GM21737 (cell line): ENCODE measurements at regions not wholly inside any gene's neighbourhood (a gene's known extent, or its start where the extent isn't known, plus 50 kb on each side); places are given as distances from the start of the nearest gene placed in this dataset.
"Not testable (repeated sequence)": the region's sequence is repeated elsewhere in the genome, so short reads cannot be mapped to it uniquely, and the experiment has no call there.

Experiments
- ATAC-seq: cut with Tn5 transposase; IDR thresholded peaks from one replicate; pipeline ENCODE4 v1.9.1; 2021; ENCODE audit warnings: mild to moderate bottlenecking, moderate library complexity; ENCODE audit not compliant: unreplicated experiment

- ATAC-seq, result not testable (repeated sequence)
Measured at GRCh38 chr5:25238720-25239119, 593.9 kb upstream of the CDH10 start.

DNA sequence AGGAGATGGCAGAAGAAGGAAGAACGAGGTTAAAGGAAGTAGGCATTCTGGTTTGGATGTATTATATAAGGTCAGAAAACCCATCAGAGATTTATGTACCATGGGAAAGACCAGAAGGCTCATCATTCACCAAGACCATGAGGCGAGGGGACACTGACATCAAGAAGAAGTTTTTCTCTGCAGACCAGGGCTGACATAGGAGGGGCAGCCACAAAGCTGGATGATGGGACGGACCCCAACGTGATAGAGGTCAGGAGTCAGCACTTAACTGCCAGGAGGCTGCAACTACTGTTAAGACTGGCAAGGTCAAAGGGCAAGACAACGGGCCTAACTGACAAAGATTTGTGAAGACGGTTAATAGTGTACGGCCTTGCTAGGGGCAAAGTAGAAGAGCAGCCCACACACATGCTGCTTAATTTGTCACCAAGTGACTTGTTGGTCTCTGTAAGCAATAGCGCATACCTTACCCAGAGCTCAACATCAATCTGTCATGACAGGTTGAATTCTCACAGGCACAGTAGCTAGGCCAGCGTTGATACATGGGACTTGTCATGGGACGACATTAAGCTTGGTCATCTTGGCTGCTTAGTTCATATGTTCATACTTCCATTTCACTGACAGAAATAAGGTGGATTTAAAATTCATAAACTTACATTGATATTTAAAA lies 579.7 kb upstream of the CDH10 start:
- ATAC-seq, result no peak

DNA sequence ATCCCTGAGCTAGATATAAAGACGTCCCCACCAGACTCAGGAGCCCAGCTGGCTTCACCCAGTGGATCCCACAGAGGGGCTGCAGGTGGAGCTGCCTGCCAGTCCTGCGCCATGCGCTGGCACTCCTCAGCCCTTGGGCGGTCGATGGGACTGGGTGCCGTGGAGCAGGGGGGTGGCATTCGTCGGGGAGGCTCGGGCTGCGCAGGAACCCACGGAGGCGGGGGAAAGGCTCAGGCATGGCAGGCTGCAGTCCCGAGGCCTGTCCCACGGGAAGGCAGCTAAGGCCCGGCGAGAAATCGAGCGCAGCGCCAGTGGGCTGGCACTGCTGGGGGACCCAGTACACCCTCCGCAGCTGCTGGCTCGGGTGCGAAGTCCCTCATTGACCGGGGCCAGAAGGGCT lies 555.1 kb upstream of the CDH10 start:
- not testable (repeated sequence) for ATAC-seq

DNA sequence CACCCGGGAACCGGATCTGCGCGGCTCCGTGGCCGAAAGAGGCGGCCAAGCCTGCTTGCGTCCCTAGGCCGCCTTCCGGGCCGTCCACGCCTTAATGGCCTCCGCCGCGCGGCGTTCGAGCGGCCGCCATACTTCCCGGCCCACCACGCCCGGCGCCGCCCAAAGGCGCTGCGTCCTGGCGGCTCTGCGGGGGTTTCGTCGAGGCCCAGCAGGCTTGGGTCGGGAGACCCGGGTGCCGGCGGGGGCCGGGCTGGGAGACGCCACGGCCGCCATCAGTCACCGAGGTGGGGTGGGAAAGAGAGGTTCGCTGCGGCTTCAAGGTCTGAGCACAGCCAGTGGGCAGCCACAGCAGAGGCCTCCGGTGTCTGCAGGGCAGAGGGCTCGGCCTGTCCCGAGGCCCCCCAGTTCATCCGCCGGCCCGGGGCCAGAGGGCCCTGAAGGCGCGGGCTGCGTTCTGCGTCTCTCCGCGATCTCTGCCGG lies 545.8 kb upstream of the CDH10 start:
- no peak for ATAC-seq

DNA sequence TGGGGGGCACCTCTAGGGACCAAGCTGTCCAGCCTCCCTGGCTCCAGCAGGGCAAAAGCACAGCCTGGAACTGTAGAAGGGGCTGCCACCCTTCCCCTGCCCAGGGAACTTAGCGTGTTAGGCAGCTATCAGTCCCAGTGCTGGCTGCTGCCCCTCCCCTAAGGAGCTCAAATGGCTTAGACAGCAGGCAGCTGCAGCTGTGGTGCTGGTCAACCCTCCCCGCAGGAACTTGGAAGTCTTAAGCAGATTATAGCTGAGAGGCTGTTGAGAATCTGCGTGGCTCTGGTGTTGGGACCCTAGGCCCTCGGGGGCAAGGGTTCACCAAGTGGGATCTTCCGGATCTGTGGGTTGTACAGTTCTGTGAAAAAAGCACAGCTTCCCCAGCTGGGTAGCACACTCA lies 536.5 kb upstream of the CDH10 start:
- no peak for ATAC-seq

DNA sequence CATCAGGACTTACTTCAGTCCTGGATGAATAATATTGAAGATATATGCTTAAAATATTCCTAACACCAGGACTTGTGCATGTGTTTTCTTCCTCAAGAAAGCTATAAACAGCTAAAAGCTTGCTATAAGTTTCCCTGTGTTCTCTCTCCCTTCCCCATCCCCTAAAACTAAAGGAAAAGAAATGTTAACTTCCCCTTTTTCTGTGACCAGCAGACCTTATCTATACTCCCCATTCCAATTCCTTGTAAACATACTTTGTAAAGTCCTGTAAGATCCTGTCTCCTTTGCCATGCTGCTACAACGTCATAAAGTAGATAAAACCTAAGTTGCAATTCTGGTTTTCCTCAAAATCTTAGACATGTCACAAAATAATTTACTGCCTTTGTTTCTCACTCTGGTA lies 517.8 kb upstream of the CDH10 start:
- ATAC-seq, result not testable (repeated sequence)

DNA sequence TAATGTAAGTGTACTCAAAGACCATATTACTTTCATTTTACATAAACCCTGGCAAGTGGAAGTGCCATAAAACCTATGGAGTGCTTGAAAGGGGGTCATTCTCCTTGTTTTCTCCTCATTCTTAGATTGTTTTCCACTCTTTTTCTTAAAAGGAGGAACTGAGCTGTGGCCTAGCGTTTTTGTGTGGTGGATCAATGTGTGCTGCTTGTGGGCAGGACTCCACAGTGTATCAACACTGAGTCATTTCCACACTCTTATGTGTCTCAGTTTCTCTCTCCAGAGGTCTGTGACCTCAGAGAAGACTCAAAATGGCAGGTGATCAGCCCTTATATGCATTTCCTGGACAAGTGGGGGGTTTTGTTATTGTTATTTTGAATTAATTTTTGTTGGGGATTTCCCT lies 516.1 kb upstream of the CDH10 start:
- no peak for ATAC-seq

GRCh38 chr5:25150819-25151218 lies 506.0 kb upstream of the CDH10 start:
- ATAC-seq, result no peak

DNA sequence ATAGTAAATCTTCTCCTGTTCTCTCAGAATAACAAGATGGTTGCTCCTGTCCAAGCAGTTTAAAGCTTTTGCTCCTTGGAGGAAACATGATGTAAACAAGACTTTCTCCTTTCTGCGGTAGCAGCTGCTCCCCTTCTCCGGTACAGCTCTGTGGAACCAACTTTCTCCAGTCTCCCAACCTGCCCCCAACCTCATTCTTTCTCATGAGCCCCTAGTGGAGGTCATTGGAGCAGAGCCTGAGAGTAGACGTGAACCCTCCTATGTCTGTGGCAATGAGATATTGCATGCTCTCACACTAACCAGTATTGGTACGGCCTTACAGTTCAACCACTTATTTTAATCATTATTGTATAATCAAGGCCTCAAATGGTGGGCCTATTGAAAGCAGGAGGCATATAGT lies 483.8 kb upstream of the CDH10 start:
- no peak for ATAC-seq

DNA sequence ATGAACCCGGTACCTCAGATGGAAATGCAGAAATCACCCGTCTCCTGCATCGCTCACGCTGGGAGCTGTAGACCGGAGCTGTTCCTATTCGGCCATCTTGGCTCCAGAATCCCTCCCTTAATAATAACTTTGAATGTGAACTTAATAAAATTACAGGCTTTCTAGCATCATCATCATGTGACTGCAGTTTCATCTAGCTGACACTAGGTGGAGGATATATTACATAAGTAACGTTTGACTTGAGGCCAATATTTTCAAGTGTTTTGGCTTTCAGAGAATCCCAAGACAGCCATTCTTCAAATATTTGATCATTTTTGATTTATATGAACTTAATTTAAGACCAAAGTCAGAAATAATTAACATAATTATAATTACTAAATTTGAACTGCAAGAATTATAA lies 474.9 kb upstream of the CDH10 start:
- ATAC-seq, result no peak

DNA sequence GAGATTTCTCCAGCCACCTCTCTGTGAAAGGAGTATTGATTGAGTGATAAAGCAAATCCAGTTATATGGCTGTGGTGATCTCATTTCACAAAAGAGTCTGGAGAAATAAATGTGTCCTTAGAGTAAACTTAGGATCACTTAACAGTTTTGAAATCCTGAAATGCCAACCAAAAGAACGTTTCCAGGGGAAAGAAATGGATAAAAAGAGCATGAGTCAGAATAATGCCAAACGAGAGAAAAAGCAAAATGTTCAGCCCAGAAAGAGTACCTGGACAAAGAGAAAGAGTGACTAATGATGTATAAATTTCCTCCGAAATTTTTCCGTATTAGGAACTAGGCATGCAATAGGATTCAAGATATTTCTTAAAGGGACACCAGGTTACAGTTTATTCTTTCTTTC lies 463.1 kb upstream of the CDH10 start:
- no peak for ATAC-seq

DNA sequence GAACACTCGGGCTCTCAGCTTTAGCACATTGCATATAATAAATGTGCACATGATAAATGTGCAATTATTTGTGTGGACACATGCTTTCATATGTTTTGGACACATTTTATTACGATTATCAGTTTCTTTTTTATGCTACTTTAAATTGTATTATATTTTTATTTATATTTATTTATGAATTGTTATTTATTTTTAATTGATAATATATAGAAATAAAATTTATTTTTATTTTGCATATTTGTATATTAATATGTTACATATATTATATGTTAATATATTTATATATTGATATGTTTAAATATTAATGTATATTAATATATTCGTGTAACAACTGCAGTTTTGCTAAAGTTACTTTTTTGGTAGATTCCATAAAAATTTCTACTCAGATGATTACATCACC lies 454.8 kb upstream of the CDH10 start:
- ATAC-seq, result no peak

DNA sequence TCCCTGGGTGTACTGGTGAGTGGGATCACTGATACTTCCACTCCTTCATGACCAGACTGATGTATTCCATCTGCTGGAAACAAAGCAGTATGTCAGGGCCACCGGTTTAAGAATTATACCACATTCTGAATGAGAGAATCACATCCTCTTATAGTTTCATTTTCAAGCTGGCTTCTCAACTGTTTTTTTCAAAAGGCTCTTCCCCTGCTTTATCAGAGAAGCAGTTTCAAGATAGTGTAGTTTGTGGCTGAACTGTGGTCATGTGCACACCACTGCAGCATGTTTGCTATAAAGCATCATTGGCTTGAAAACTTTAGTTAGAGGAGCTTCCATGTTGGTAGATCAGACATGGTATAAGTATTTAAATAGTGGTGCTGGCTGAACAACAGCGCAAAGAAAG lies 450.5 kb upstream of the CDH10 start:
- ATAC-seq, result no peak

DNA sequence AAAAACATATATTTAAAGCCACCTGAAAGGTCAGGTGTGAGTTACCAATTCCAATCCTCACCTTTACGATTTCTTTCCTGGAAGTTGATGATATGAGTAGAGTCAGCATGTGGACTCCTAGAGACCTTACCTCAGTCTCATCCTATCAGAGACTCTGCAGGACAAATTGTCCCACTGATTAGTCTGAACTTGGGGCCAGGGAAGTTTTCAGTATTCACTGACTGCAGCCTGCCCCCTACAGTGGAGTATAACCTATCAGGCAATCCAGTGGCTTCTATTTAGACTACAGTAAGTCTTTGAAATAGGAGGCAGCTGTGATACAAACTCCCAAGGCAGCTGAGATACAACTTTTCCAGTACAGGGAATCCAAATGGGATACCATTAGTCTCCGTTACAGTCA lies 449.4 kb upstream of the CDH10 start:
- ATAC-seq, result no peak

DNA sequence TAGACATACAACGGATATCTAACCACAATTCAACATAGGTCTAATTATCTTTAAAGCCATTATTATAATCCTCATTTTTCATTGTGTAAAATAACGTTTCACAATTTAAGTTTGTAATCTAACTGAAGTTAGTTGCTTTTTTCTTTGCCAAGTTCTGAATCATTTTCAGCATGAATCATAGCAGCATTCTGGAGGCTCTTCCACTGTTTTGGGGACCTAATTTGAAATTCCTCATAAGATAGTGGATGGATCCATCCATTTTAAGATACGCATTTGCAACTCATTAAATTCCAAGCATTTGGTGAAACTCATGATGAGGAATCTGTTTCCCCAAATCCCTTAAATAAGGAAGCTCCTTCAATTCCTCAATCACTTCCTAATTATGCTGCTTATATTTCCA lies 447.1 kb upstream of the CDH10 start:
- no peak for ATAC-seq

GRCh38 chr5:25090854-25091253 lies 446.1 kb upstream of the CDH10 start:
- ATAC-seq, result no peak

GRCh38 chr5:25090275-25090674 lies 445.5 kb upstream of the CDH10 start:
- ATAC-seq, result no peak

- ATAC-seq, result not testable (repeated sequence)
Measured at GRCh38 chr5:25088689-25089088, 443.9 kb upstream of the CDH10 start.

GRCh38 chr5:25083261-25083660 lies 438.5 kb upstream of the CDH10 start:
- ATAC-seq, result not testable (repeated sequence)

GRCh38 chr5:25066239-25066638 lies 421.5 kb upstream of the CDH10 start:
- ATAC-seq, result no peak

- no peak for ATAC-seq
Measured at GRCh38 chr5:25064306-25064705, 419.5 kb upstream of the CDH10 start.

- no peak for ATAC-seq
Measured at GRCh38 chr5:25060575-25060974, 415.8 kb upstream of the CDH10 start.

DNA sequence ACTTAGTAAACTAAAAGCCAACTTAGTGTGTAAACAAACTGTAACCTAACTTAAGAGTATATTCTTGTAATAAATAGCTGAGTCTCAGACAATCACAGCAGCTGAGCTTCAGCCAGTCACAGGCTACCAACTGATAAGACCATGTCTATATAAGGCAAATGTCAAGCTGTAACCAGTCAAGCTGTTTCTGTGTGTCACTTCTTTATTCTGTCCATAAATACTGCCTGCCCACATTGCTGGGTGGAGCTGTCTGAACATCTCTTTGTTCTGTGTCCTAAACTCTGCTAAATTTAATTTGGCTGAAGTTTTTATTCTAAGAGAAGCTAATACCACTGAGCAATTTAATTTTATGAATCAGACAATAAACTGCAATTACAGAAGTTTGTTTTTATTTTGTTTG lies 412.1 kb upstream of the CDH10 start:
- ATAC-seq, result no peak
